Lower leg skin (tissue), 3 donors: ENCODE measurements at regions not wholly inside any gene's neighbourhood (a gene's known extent, or its start where the extent isn't known, plus 50 kb on each side); places are given as distances from the start of the nearest gene placed in this dataset.

Source experiments
- POLR2A ChIP-seq, 2 donors: fragments of 450-650 bp; IDR thresholded peaks; one replicate each; pipeline ENCODE4 v1.6.1; 2016 to 2017; ENCODE audit warnings: antibody characterized with exemption in 2 of 2, mild to moderate bottlenecking in 1 of 2, moderate library complexity in 1 of 2
- TF ChIP-seq, protein P1 (sequence below), 3 donors: fragments of 450-650 bp; IDR thresholded peaks; one replicate each; pipeline ENCODE4 v1.5.1; 2016; ENCODE audit warnings: antibody characterized with exemption in 3 of 3, mild to moderate bottlenecking in 3 of 3, moderate library complexity in 2 of 3

DNA sequence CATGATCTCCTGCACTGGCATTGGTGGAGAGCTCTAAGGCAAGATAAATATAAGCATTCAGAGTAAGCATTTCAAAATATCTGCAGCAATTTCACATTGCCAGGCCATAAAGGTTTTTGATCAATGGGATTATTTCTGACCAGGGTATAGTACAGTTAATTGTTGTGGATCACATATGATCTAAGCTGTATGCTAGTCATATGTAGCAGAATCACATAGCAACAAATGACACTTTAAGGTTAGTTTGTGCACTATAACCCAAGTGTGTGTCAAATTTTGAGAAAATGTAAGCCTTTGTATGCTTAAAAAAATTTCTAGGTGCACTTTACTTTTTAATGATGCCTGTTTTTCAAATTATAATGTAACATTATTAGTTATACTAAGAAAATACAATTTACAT is 386.0 kb upstream of the ADAMTS5 start:
- TF ChIP-seq, protein P1, sequence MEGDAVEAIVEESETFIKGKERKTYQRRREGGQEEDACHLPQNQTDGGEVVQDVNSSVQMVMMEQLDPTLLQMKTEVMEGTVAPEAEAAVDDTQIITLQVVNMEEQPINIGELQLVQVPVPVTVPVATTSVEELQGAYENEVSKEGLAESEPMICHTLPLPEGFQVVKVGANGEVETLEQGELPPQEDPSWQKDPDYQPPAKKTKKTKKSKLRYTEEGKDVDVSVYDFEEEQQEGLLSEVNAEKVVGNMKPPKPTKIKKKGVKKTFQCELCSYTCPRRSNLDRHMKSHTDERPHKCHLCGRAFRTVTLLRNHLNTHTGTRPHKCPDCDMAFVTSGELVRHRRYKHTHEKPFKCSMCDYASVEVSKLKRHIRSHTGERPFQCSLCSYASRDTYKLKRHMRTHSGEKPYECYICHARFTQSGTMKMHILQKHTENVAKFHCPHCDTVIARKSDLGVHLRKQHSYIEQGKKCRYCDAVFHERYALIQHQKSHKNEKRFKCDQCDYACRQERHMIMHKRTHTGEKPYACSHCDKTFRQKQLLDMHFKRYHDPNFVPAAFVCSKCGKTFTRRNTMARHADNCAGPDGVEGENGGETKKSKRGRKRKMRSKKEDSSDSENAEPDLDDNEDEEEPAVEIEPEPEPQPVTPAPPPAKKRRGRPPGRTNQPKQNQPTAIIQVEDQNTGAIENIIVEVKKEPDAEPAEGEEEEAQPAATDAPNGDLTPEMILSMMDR (IDR thresholded peaks at IDR 0.05) = no peak
- no peak for TF ChIP-seq POLR2A (IDR thresholded peaks at IDR 0.05)
